Stimulated activated naive CD8-positive, alpha-beta T cell treated with anti-CD3 and anti-CD28 coated beads, Interleukin-15, amount 100 ng/mL, for 72 hours (primary cell): ENCODE measurements at regions not wholly inside any gene's neighbourhood (a gene's known extent, or its start where the extent isn't known, plus 50 kb on each side); places are given as distances from the start of the nearest gene placed in this dataset.
A peak's percentile ranks its signal among the peaks of the same experiment; 100 is the strongest.

Source experiments
- ATAC-seq: fragments of 150-1000 bp; cut with Tn5 transposase; 2 replicates; pipeline ENCODE4 v1.10.0; 2021; ENCODE audit warnings: mild to moderate bottlenecking, moderate library complexity
- DNase-seq, 2 donors: peaks; one replicate each; pipeline ENCODE4 v3.0.0; 2021 to 2022
- H3K27ac Mint-ChIP-seq, 2 donors: one replicate each; pipeline ENCODE4 v1.8.0; 2022; ENCODE audit warnings: mild to moderate bottlenecking in 2 of 2, mixed read lengths in 2 of 2, moderate library complexity in 2 of 2
- H3K27me3 Mint-ChIP-seq: one replicate; pipeline ENCODE4 v1.8.0; 2022; ENCODE audit warnings: mixed read lengths
- H3K4me1 Mint-ChIP-seq: one replicate; pipeline ENCODE4 v1.8.0; 2022; ENCODE audit warnings: mild to moderate bottlenecking, mixed read lengths
- H3K4me3 Mint-ChIP-seq, 2 donors: one replicate each; pipeline ENCODE4 v1.8.0; 2022; ENCODE audit warnings: mild to moderate bottlenecking in 2 of 2, mixed read lengths in 2 of 2, moderate library complexity in 1 of 2
- H3K9me3 Mint-ChIP-seq, 2 donors: one replicate each; pipeline ENCODE4 v1.8.0; 2022; ENCODE audit warnings: mixed read lengths in 2 of 2

DNA sequence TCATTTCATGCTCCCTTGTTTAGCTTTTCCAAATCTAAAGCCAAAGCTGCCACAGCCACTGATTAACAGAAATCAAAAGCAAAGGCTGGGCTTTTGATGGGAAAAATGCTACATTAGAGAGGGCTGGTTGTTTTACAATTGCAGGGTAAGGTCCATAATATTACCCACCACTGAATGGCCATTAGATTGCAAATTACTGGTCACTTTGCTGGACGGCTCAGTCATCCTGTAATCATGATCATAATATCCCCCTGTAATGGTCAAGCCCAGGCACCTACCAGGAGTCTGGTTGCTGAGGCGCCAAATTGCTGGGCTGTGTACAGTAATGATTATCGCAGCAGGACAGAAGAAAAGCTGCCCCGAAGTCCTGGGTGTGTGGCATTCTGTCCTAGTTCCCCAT, 286.5 kb downstream of the ZSWIM6 start:
- H3K9me3 Mint-ChIP-seq = no peaks in the 10 kb centered on the region
- ATAC-seq (no peak), DNase-seq (no peak)
- H3K4me3 Mint-ChIP-seq = no peak overlapping the region
- no peak overlapping the region for H3K27ac Mint-ChIP-seq
- no peaks in the 10 kb centered on the region for H3K4me1 Mint-ChIP-seq
- peaks cover 19% of the 10 kb centered on the region for H3K27me3 Mint-ChIP-seq

- no peak overlapping the region for H3K4me3 Mint-ChIP-seq
- no peaks in the 10 kb centered on the region for H3K4me1 Mint-ChIP-seq
- H3K9me3 Mint-ChIP-seq = no peaks in the 10 kb centered on the region
- H3K27me3 Mint-ChIP-seq = peaks cover 13% of the 10 kb centered on the region
- ATAC-seq (no peak), DNase-seq (no peak)
- peak overlapping the region in 1 of 2 donors; percentile 15 for H3K27ac Mint-ChIP-seq
These were observed 287.2 kb downstream of the ZSWIM6 start for GRCh38 chr5:61619289-61619688.

GRCh38 chr5:61619777-61620518, 287.9 kb downstream of the ZSWIM6 start:
- Mint-ChIP-seq H3K9me3 (no peaks in the 10 kb centered on the region), H3K27me3 (peaks cover 18% of the 10 kb centered on the region), H3K27ac (no peak overlapping the region), H3K4me3 (no peak overlapping the region), H3K4me1 (peaks cover 3% of the 10 kb centered on the region)
- DNase-seq = no peak
- no peak for ATAC-seq

DNA sequence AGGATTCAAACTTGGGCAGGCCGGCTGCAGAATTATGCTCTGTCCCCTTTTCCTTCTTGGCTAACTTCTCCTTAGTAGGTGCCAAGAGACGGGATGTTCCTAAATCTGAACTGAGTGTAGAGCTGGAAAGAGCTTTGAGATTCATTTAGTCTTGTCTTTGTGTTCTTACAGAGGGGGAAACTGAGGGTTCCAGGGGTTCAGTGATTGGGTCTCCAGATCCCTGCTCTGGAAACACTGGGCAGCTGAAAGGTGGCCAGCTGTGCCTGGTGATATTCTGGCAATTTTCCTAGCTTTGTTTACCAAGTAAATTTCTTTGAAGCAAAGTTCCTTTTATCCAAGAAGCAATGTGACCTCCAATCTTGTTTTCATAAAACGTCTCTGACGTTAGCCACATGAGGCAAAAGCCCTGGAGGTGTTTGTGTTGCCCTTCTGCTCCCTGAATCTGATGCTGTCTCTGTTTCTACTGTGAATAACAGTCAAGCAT, 288.7 kb downstream of the ZSWIM6 start:
- H3K4me1 Mint-ChIP-seq = peaks cover 11% of the 10 kb centered on the region
- no peak overlapping the region for H3K4me3 Mint-ChIP-seq
- ATAC-seq (no peak), DNase-seq (no peak)
- no peak overlapping the region for H3K27ac Mint-ChIP-seq
- H3K27me3 Mint-ChIP-seq = peaks cover 26% of the 10 kb centered on the region
- no peaks in the 10 kb centered on the region for H3K9me3 Mint-ChIP-seq

- DNase-seq (no peak), ATAC-seq (no peak)
- Mint-ChIP-seq H3K4me1 (peaks cover 12% of the 10 kb centered on the region), H3K9me3 (no peaks in the 10 kb centered on the region), H3K27me3 (peaks cover 27% of the 10 kb centered on the region), H3K4me3 (no peak overlapping the region), H3K27ac (no peak overlapping the region)
These were observed 289.2 kb downstream of the ZSWIM6 start for GRCh38 chr5:61621202-61621650.

- Mint-ChIP-seq H3K4me3 (no peak overlapping the region), H3K4me1 (peaks cover 20% of the 10 kb centered on the region), H3K9me3 (no peaks in the 10 kb centered on the region), H3K27ac (no peak overlapping the region), H3K27me3 (peaks cover 27% of the 10 kb centered on the region)
- ATAC-seq (no peak), DNase-seq (no peak)
These were observed 290.1 kb downstream of the ZSWIM6 start for GRCh38 chr5:61622156-61622555.

DNA sequence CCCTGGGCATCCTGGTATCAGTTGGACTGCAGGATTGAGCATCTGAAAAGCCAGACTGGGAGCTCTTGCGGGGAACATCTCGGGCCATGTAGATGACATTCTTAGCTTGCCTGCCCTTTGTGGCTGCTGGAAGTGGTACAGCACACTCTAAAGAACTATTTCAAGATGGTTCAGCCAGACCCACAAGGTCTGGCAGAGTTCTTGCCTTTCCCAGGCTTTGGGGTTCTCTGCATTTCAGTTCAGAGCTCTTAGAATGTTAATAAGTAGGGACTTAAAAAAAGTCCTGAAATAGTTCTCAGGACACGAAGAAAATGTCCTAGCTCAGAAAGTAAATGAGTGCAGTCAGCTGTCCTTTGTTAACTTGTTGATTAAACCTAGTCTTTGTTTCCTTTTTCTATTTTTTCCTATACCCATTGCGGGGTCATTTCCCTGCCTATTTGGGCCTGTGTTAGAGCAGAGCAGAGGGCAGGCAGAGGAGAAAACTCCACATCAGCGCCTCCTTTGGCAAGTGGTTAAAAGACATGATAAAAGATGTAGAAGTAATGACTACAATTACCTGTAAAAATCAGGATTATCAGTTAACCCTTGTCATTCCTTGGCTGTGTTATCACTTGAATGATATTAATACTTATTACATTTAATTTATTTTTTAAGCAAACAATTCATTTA, 291.5 kb downstream of the ZSWIM6 start:
- DNase-seq (no peak), ATAC-seq (no peak)
- Mint-ChIP-seq H3K4me3 (no peak overlapping the region), H3K27me3 (peaks cover 40% of the 10 kb centered on the region), H3K27ac (no peak overlapping the region), H3K9me3 (no peaks in the 10 kb centered on the region), H3K4me1 (peaks cover 20% of the 10 kb centered on the region)

DNA sequence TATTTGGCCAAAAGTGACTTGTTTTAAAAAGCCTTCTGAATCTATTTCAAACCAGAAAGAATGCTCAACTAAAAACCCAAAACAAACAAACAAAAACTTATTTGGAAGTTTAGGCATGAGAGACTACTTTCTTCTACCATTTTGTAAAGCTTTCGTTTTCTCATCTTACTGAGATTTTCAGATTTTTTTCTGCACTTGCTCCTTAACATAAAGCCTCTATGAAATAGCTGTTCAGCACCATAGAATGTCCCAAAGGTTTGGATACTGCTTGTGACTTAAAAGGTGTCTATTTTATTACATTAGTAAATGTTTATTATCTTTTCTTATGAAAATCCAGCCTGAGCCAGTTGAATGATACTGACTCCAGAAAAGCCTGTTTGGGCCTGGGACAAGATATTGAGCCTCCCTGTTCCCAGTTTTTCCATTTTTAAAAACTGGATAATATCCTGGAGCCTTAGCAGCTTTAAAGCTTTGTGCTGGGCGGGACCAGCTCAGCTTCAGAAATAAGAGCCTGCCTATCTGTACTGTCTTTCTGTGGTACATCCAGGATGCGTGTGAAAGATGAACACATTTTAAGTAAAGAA, 292.6 kb downstream of the ZSWIM6 start:
- no peaks in the 10 kb centered on the region for H3K9me3 Mint-ChIP-seq
- DNase-seq = no peak
- peaks cover 20% of the 10 kb centered on the region for H3K4me1 Mint-ChIP-seq
- H3K27me3 Mint-ChIP-seq = peaks cover 33% of the 10 kb centered on the region
- H3K4me3 Mint-ChIP-seq = peak overlapping the region in 1 of 2 donors; percentile 52
- no peak overlapping the region for H3K27ac Mint-ChIP-seq
- ATAC-seq = no peak

- H3K27ac Mint-ChIP-seq = no peak overlapping the region
- H3K9me3 Mint-ChIP-seq = no peaks in the 10 kb centered on the region
- DNase-seq (no peak), ATAC-seq (no peak)
- peaks cover 28% of the 10 kb centered on the region for H3K27me3 Mint-ChIP-seq
- H3K4me1 Mint-ChIP-seq = peaks cover 20% of the 10 kb centered on the region
- H3K4me3 Mint-ChIP-seq = peak overlapping the region; percentile 52 to 66
These were observed 293.1 kb downstream of the ZSWIM6 start for GRCh38 chr5:61625137-61625561.

- H3K27ac Mint-ChIP-seq = peak overlapping the region in 1 of 2 donors; percentile 63
- H3K27me3 Mint-ChIP-seq = peaks cover 27% of the 10 kb centered on the region
- H3K4me1 Mint-ChIP-seq = peaks cover 20% of the 10 kb centered on the region
- no peaks in the 10 kb centered on the region for H3K9me3 Mint-ChIP-seq
- peak; percentile 47 to 65 for DNase-seq
- H3K4me3 Mint-ChIP-seq = peak overlapping the region; percentile 66 to 75
- ATAC-seq = peak; percentile 86
These were observed 293.9 kb downstream of the ZSWIM6 start for GRCh38 chr5:61625681-61626621.

GRCh38 chr5:61626639-61627282, 294.7 kb downstream of the ZSWIM6 start:
- Mint-ChIP-seq H3K4me3 (peak overlapping the region; percentile 18 to 75), H3K27me3 (peaks cover 27% of the 10 kb centered on the region), H3K4me1 (peaks cover 20% of the 10 kb centered on the region), H3K9me3 (no peaks in the 10 kb centered on the region), H3K27ac (no peak overlapping the region)
- no peak for DNase-seq
- ATAC-seq = peak; percentile 27

DNA sequence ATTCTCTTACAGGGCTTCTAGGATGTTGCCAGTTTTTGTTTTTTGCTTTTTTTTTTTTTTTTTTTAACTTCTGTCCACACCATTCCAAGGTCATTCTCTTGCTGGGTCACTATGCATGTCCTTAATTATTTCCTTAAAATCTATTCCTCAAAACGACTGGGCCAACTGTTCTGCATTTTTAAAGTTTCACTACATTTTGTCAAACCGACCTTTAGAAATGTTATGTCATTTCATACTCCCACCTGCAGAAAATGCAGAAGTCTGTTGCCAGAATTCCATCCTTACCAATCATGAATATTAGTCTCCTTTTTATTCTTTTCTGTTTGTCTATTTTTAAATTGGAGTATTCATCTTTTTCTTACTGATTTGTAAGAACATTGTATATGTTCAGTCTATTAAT, 295.5 kb downstream of the ZSWIM6 start:
- H3K4me3 Mint-ChIP-seq = peak overlapping the region in 1 of 2 donors; percentile 4
- H3K27me3 Mint-ChIP-seq = peaks cover 27% of the 10 kb centered on the region

DNA sequence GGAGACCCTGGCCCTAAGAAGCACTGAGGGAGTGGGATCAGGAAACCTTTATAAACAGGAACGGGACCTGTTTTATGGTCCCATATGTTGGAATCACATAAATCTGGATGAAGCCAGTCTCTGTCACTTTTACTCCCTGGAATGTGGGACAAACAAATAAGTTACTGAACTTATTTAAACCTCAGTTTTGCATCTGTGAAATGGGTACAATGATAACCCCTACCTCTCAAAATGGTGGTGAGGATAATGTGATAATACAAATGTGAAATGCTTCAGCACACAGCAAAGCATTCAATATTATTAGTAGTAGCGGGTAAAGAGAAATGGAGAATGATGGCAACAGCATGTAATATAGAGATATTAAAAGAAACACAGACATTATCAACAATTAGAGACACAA, 298.9 kb downstream of the ZSWIM6 start:
- no peak overlapping the region for H3K4me3 Mint-ChIP-seq
- no peaks in the 10 kb centered on the region for H3K9me3 Mint-ChIP-seq
- ATAC-seq = no peak
- no peak for DNase-seq
- peaks cover 12% of the 10 kb centered on the region for H3K27me3 Mint-ChIP-seq
- no peak overlapping the region for H3K27ac Mint-ChIP-seq
- peaks cover 8% of the 10 kb centered on the region for H3K4me1 Mint-ChIP-seq

More for the DNA sequence above, 295.5 kb downstream of the ZSWIM6 start:
- Mint-ChIP-seq H3K4me1 (peaks cover 20% of the 10 kb centered on the region), H3K9me3 (no peaks in the 10 kb centered on the region), H3K27ac (no peak overlapping the region)
- DNase-seq = no peak
- no peak for ATAC-seq

DNA sequence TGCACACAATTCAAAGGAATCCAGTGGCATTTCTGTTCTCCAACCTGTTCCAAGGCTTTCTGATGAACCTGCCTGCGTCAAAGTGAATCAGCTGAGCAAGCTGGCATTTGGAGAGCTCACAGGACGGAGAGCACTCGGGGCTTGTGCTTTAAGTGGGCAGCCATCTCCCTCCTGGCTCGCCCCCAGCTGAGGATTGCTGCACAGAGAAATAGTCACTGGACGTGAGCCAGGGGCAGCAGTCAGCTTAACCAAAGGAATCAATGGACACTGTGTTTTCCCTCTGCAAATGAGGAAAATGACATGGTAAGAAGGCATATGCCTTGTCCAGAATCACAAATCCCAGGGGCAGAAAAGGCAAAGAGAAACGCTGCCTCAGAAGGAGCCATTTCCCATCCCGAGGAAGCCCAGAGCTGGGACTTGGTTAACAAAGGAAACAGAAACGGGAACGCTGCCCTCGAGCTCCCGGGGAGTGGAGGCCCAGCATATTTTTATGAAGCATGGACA, 299.4 kb downstream of the ZSWIM6 start:
- H3K4me1 Mint-ChIP-seq = peaks cover 6% of the 10 kb centered on the region
- no peak overlapping the region for H3K4me3 Mint-ChIP-seq
- H3K27me3 Mint-ChIP-seq = peaks cover 12% of the 10 kb centered on the region
- H3K9me3 Mint-ChIP-seq = no peaks in the 10 kb centered on the region
- DNase-seq = no peak
- H3K27ac Mint-ChIP-seq = no peak overlapping the region
- ATAC-seq = no peak
